Body of pancreas (tissue), 4 donors: ENCODE measurements at regions not wholly inside any gene's neighbourhood (a gene's known extent, or its start where the extent isn't known, plus 50 kb on each side); places are given as distances from the start of the nearest gene placed in this dataset.

Experiments used
- ATAC-seq: fragments of 150-250 bp; one replicate; pipeline ENCODE4 v1.9.1; 2016
- DNase-seq, 4 donors: peaks; one replicate each; pipeline ENCODE4 v3.0.0-alpha.2; 2019
- H3K27ac ChIP-seq, 4 donors: fragments of 200-600 bp; sonication (generic); 1 replicate in 3 of 4; 2 replicates in 1 of 4; pipeline versions ENCODE4 v1.5.1 to v1.6.1; 2016 to 2019; ENCODE audit warnings: mild to moderate bottlenecking in 1 of 4, mixed read lengths in 1 of 4, moderate library complexity in 1 of 4
- H3K27me3 ChIP-seq, 2 donors: fragments of 200-600 bp; sonication (generic); one replicate each; pipeline ENCODE4 v1.6.0; 2016; ENCODE audit warnings: mild to moderate bottlenecking in 1 of 2
- H3K36me3 ChIP-seq, 2 donors: fragments of 200-600 bp; sonication (generic); replicated peaks in 1 of 2; 2 replicates each; pipeline ENCODE4 v1.5.1; 2016; ENCODE audit warnings: low read depth in 2 of 2; ENCODE audit not compliant: insufficient read depth in 1 of 2
- H3K4me1 ChIP-seq: fragments of 200-600 bp; sonication (generic); one replicate; pipeline ENCODE4 v1.6.0; 2016
- H3K4me3 ChIP-seq, 2 donors: fragments of 200-600 bp; sonication (generic); 1 replicate in 1 of 2; 2 replicates in 1 of 2; pipeline ENCODE4 v1.5.1; 2016 to 2019
- H3K9me3 ChIP-seq, 3 donors: fragments of 200-600 bp; sonication (generic); 1 replicate in 2 of 3; 2 replicates in 1 of 3; pipeline ENCODE4 v1.5.1; 2016
- POLR2A ChIP-seq, 3 donors: fragments of 450-650 bp; IDR thresholded peaks; one replicate each; pipeline ENCODE4 v1.6.1; 2016; ENCODE audit warnings: antibody characterized with exemption in 3 of 3, mild to moderate bottlenecking in 2 of 3
- WGBS, 2 donors: methylation state at CpG; one replicate each; pipeline ENCODE4 v1.1.5; 2017; 5-methylcytosine and 5-hydroxymethylcytosine counted together
- intact Hi-C: fragments of 100-400 bp; cut with DNase I; formaldehyde crosslinking; loops from one replicate; pipeline ENCODE4 v1.15.1; 2023
- TF ChIP-seq, protein P1 (sequence below), 7 experiments: fragments of 450-650 bp in 4 of 7; fragments of 200-600 bp in 3 of 7; sonication (generic) in 3 of 7; IDR thresholded peaks; one replicate each; pipeline ENCODE4 v1.5.1; 2016 to 2019; ENCODE audit warnings: antibody characterized with exemption in 7 of 7

DNA sequence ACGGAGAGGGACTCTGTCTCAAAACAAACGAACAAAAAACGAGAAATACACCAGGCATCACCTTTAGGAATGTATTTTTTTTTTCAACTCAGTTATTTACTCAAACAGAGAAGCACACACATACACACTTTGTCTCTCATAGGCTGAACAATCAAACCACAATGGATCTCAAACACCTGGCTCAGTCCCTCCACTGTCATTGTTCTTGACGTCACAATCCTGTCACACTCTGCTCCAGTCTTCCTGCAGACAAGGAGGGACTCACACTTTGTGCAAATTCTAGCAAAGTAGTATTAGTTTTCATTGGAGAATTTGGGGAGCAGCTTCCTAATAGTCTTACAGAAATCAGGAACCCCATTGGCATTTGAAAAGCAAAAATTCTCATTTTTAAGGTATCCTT is 727.8 kb downstream of the BCL11B start:
- Histone ChIP-seq H3K4me1 (no peaks in the 10 kb centered on the region), H3K27ac (no peak overlapping the region), H3K9me3 (no peaks in the 10 kb centered on the region), H3K4me3 (no peak overlapping the region), H3K27me3 (no peaks in the 10 kb centered on the region), H3K36me3 (no peaks in the 10 kb centered on the region)
- DNase-seq (no peak), ATAC-seq (no peak)
- 25 to 28% methylated on average over 4 of the region's 4 CpGs for WGBS, 2 donors
- TF ChIP-seq, protein P1, sequence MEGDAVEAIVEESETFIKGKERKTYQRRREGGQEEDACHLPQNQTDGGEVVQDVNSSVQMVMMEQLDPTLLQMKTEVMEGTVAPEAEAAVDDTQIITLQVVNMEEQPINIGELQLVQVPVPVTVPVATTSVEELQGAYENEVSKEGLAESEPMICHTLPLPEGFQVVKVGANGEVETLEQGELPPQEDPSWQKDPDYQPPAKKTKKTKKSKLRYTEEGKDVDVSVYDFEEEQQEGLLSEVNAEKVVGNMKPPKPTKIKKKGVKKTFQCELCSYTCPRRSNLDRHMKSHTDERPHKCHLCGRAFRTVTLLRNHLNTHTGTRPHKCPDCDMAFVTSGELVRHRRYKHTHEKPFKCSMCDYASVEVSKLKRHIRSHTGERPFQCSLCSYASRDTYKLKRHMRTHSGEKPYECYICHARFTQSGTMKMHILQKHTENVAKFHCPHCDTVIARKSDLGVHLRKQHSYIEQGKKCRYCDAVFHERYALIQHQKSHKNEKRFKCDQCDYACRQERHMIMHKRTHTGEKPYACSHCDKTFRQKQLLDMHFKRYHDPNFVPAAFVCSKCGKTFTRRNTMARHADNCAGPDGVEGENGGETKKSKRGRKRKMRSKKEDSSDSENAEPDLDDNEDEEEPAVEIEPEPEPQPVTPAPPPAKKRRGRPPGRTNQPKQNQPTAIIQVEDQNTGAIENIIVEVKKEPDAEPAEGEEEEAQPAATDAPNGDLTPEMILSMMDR (IDR thresholded peaks at IDR 0.05) = no peak
- TF ChIP-seq POLR2A (IDR thresholded peaks at IDR 0.05) = no peak
- intact Hi-C loops = no loop called here

DNA sequence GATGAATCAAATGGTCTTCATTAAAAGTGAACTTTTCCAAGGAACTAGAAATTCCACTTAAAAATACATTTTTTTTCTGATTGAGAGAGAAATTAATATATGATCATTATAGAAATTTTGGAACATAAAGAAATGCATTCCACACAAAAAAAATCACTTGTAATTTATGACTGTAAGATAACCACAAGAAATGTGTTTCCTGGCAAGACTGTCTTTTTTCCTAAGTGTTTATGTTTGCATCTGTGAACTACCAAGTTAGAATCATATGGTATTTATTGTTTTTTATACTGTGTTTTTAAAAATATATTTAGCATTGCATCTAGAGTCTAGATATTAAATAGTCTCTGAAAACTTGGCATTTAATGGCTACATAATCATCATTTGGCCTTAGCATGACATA is 726.8 kb downstream of the BCL11B start:
- Histone ChIP-seq H3K4me3 (no peak overlapping the region), H3K27ac (no peak overlapping the region), H3K27me3 (no peaks in the 10 kb centered on the region), H3K36me3 (no peaks in the 10 kb centered on the region), H3K4me1 (no peaks in the 10 kb centered on the region), H3K9me3 (no peaks in the 10 kb centered on the region)
- TF ChIP-seq, protein P1 (IDR thresholded peaks at IDR 0.05) = no peak
- TF ChIP-seq POLR2A (IDR thresholded peaks at IDR 0.05) = no peak
- no peak for ATAC-seq
- no peak for DNase-seq
- intact Hi-C loops = no loop called here

DNA sequence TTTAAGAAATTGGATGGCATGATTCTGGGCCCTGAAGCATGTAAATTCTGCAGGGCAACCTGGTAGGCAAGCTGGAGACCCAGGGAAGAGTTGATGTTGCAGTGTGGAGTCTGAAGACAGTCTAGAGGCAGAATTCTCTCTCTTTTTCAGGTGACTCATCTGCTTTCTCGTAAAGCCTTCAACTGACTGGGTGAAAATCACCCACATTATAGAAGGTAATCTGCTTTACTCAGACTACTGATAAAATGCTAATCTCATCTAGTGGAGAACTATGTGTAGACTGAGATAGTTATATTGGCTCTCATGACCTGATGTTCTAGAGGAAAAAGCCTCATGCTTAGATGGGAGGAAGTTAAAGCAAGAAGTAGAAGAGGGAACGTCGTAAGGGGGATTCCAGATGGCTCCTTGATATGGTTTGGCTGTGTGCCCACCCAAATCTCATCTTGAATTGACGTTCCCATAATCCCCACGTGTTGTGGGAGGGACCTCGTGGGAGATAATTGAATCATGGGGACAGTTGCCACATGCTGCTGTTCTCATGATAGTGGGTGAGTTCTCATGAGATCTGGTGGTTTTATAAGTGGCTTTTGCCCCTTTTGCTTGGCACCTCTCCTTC is 723.8 kb downstream of the BCL11B start:
- no peak for ATAC-seq
- no peak for DNase-seq
- Histone ChIP-seq H3K36me3 (no peaks in the 10 kb centered on the region), H3K27ac (no peak overlapping the region), H3K4me3 (no peak overlapping the region), H3K9me3 (no peaks in the 10 kb centered on the region), H3K27me3 (no peaks in the 10 kb centered on the region), H3K4me1 (no peaks in the 10 kb centered on the region)
- 30 to 46% methylated on average over 6 of the region's 6 CpGs for WGBS, 2 donors
- TF ChIP-seq, protein P1 (IDR thresholded peaks at IDR 0.05) = no peak
- no peak for TF ChIP-seq POLR2A (IDR thresholded peaks at IDR 0.05)
- intact Hi-C loops = no loop called here

DNA sequence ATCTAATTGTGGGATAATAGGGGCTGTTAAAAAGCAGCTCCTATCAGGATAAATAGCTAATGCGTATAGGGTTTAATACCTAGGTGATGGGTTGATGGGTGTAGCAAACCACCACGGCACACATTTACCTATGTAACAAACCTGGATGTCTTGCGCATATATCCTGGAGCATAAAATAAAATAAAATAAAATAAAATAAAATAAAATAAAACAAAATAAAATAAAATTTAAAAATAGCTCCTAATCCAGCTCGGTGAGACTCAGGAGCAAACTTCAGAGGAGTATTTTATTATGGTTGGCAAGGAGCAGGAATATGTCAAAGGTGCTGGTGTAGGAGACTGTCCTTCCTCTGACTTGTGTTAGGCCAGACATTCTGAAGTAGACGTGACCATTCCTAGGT is 721.0 kb downstream of the BCL11B start:
- Histone ChIP-seq H3K9me3 (no peaks in the 10 kb centered on the region), H3K4me3 (no peak overlapping the region), H3K27me3 (no peaks in the 10 kb centered on the region), H3K27ac (no peak overlapping the region), H3K36me3 (no peaks in the 10 kb centered on the region), H3K4me1 (no peaks in the 10 kb centered on the region)
- WGBS, 2 donors = 77 to 79% methylated on average over 5 of the region's 5 CpGs
- intact Hi-C loops = no loop called here
- DNase-seq (no peak), ATAC-seq (no peak)
- TF ChIP-seq POLR2A (IDR thresholded peaks at IDR 0.05) = no peak
- TF ChIP-seq, protein P1 (IDR thresholded peaks at IDR 0.05) = no peak

DNA sequence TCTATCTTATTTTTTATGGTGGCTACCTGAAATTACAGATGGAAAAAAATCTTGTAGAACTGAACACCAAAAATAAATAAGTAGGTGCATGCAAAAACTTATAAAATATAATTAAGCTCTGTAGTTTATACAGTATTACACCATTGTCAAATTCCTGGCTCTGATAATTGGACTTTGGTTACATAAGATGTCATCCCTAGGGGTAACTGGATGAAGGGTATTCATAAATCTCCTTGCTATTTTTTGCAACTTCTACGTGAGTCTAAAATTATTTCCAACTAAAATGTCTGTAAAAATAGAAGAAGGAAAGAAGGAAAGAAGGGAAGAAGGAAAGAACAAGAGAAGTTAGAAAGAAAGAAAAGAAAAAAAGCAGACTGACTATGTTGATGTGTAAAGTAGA is 716.6 kb downstream of the BCL11B start:
- Histone ChIP-seq H3K4me3 (no peak overlapping the region), H3K9me3 (no peaks in the 10 kb centered on the region), H3K27ac (no peak overlapping the region), H3K4me1 (no peaks in the 10 kb centered on the region), H3K27me3 (no peaks in the 10 kb centered on the region), H3K36me3 (no peaks in the 10 kb centered on the region)
- TF ChIP-seq, protein P1 (IDR thresholded peaks at IDR 0.05) = no peak
- TF ChIP-seq POLR2A (IDR thresholded peaks at IDR 0.05) = no peak
- ATAC-seq (no peak), DNase-seq (no peak)
- WGBS, 2 donors = 70 to 73% methylated on average over 1 of the region's 1 CpG
- intact Hi-C loops = no loop called here
